HUDEP-2 (cell line): ENCODE measurements at regions not wholly inside any gene's neighbourhood (a gene's known extent, or its start where the extent isn't known, plus 50 kb on each side); places are given as distances from the start of the nearest gene placed in this dataset.

Experiments used
- DNase-seq, 76 experiments: peaks; one replicate each; lab custom pipeline; 2025; ENCODE audit not compliant: unreplicated experiment in 76 of 76; lab: John Stamatoyannopoulos, UW

DNA sequence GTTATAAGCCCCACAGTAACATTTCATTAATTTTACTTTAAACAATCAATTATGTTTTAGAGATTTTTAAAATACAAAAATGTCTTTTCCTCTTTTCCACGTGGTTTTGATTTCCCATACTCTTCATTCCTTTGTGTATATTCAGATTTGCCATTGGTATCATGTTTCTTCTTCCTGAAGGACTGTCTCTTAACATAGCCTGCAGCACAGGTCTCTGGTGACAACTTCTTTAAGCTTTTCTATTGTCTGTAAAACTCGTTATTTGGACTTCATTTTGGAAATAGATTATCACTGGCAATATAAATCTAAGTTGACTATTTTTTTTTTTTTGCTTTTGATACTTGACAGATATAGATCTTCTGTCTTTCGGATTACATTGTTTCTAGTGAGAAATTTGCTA, 115.2 kb upstream of the KLHL29 start:
- DNase-seq: no peak

DNA sequence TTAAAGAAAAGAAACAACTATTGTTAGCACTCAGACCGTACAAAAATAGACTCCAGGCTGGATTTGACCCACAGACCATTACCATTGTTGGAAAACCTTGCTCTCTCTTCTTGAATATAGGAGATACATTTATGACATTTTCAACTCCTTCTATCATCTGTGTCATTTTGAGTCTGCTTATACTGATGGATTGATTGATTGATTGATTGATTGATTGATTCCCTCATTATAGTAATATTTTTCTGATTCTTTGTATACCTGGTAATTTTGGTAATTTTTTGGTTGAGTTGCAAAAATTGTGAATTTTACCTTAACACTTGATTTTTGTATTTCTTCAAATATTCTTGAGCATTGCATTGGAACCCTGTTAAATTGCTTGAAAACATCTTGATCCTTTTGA, 114.2 kb upstream of the KLHL29 start:
- no peak for DNase-seq

DNA sequence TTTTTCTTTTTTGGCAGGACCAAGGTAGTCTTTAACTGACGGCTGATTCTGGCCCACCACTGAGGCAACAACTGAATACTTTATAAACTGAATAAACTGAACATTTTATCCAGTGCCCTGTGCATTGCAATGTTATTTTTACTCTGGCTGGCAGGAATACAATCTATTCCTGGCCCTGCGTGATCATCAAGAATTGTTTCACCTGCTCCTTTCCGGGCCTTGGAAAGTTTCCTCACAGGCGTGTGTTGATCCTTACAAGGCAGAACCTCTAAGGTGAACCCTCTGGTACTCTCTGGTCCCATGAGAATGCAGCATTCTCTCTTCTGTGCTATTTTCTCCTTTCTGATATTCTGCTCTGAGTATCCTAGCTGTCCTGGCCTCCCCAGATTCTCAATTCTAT, 113.7 kb upstream of the KLHL29 start:
- DNase-seq: no peak

DNA sequence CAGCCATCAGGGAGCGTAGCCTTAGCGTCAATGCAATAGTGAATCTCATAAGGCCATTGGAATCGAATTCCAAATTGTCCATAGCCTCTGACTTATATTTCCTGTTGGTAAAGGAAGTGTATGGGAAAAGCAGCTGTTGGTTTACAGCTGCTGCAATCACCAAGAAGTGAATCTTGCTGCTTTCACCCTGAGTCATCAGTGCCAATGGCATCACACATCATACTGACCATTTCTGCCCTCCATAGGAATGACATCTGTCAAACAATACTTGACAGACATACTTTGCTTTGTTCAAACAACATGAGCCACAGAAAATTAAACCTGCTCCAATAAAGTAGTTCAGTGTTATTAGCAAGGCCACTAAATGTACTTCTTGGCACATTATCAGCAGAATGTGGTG, 111.2 kb upstream of the KLHL29 start:
- no peak for DNase-seq

DNA sequence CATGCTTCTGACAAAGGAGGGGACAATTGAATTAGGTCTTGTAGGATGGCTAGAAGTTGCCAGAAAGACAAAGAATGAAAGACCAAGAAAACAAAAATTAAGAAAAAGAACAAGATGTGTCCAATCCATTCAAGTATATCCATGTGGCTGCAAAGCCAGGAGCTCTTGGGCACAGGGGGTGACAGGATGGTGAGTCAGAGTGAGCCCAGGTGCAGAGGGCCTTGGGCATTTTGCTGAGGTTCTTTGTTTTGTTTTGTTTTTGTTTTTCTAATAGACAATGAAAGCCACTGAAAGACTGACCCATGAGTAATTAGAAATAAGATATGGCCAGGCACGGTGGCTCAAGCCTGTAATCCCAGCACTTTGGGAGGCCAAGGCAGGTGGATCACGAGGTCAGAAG, 104.6 kb upstream of the KLHL29 start:
- no peak for DNase-seq

DNA sequence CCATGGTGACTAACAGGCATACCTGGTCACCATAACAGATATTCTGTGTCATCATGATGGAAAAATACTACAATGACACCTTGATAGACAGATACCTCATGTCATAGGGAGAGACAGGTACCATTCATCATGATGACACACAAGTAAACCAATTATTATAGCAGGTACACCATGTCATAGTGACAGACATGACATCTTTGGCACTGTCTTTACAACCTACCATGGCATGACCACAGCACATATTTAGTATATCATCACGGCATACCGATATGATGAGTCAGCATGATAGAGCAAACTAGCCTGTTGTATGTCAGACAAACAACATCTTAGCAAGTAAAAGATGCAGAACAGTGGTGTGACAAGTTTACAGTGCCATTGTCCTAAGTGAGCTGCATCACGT, 101.3 kb upstream of the KLHL29 start:
- DNase-seq: no peak

DNA sequence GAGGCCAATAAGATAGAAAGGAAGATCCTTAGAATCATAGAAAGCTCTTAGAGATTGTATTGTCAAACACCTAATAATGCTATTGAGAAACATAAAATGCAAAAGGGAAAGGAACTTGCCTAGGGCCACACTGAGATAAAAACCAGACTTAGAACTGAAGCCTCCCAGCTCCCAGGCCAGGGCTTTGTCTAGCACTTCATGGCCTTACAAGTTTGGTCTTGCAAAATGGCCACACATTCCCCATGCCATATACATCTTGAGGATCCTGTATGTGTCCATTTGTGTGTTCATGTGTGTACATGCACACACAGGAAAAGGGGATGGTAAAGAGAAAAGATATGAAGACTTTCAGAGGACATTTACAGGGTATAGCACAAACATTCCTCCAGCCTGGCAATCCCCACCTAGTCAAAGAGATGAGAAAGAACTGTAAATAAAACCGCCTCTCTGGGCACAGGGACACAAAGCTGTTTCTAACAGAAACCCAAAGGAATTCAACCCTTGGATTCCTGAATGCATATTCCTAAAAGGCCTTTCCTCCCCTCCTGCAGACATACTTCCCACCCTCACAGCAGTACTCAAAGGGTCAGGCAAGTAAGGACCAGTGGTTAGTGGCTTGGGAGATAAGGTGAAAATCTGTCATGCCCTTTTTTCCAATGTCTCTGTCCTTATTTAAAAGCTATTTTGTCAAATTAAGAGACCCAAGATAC, 99.7 kb upstream of the KLHL29 start:
- DNase-seq: no peak

DNA sequence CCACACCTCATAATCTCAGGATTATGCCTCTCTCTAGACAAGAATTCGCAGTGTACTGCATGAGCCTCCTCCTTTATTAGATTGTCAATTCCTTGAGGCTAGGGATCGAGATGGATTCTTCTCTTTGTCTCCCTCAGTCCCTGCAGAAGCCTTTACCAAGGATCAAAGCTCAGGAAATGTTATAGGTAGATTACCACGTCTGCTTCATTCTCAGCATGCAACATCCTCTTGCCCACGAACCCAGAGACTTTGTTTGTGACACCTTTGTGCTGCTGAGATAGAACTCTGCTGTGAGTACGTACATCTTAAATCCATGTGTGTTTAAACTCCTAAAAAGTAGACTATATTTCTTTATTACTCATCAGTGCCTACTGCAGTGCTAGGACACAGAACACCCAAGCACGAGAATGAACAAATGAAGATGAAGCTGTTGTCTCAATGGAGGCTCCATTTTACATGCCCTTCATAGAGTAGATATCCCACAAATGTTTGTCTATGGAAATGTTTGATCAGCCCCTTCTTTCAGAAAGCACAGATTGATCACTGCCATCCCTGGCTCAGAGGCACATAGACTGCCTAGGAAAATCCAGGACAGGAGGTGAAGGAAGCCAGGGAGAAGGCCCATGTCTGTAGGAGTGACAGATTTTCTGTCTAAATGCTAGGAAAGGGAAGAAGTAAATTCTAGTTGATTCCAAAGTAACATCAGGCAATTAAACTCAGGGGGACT, 98.8 kb upstream of the KLHL29 start:
- no peak for DNase-seq

DNA sequence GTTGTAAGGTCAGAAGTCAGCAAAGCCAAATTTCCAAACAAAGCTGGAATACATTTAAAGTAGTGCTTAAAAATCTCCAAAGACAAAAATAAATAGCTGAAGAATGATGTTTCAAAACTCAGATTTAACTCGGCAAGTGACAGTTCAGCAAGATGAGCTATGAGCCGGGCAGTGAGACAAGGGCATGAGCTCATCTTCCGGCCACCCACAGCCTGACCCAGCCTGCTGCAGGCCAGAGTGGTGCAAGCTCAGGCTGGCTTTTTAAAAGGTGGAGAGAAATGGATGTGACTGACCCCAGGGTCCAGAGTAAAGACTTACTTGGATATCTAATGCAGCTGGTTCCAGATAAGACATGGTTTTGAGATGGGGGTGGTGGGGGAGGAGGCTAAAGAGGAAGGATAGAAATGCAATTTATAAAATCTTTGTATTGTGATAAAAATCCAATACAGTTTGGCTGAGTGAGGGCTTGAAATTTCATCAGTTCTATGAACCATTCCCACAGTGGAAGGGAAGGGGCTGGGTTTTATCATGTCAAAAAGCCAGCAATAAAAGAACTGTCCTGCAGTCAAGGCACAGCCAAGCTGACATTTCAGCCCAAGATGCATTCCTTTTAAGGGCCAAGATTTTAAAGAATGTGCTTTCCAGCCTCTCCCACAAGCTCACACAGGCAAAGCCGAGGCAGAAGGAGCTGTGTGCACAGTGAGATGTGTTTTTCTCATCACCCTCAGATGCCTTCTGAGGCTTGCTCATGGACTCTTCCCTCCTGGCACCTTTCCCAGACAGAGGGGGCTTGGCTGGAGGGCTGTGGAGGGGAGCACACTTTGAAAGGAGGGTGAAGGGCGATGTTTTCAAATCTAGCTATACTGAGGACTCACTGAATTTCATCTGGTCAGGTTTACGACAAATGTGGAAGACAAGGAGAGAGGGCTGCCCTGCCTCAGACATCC, 97.9 kb upstream of the KLHL29 start:
- no peak for DNase-seq

DNA sequence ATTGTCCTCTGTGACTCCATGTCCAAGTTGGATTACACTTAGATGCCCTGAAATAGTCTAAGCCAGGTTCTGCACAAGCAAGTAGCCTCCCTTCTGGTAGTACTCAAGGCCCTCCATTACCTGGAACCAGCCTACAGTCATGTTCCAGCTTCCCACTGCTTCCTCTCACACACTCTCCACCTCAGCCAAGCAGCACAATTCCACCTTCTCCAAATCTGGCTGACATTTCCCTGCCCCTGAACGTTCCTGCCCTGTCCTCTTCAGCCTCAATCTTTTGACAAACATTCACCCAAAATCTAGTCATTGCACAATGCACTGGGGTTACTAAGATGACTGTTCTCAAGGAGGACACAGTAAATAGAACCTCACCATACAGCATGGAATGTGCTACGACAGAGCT, 95.3 kb upstream of the KLHL29 start:
- DNase-seq: no peak

DNA sequence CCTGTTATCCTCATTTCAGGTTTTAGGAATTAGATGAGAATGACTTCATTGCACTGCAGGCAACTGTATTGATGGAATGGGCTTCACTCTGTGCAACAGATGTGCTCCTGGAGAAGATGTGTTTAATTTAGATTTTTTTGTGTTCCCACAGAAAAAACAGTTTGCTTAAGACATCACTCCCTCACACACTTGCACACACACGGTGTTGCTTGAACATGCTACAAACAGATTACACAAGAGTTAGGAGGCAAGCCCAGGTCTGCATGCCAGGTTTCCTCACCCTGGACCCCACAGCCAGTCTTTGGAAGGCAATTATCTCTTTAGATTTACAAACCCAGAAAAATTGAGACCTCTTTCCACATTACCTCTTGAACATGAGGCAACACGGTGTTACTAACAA, 93.7 kb upstream of the KLHL29 start:
- DNase-seq: no peak

DNA sequence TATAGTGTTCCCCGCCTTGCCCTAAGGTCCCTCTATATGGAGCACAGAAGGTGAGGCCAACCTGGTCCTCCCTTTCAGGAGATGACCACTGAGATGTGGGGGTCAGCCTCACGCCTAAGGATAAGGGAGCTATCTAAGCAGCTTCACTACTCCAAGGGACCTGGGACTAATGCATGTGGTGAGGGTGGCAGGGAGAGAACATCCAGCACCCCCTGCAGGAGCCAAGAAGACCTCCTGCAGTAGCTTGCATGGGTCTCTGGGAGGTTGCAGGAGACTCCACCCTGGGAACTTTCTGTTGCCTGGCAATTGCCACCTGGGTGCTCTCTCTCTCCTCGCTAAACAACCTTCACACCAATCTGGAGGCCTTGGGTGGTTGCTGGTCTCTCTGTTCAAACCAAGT, 93.0 kb upstream of the KLHL29 start:
- no peak for DNase-seq

DNA sequence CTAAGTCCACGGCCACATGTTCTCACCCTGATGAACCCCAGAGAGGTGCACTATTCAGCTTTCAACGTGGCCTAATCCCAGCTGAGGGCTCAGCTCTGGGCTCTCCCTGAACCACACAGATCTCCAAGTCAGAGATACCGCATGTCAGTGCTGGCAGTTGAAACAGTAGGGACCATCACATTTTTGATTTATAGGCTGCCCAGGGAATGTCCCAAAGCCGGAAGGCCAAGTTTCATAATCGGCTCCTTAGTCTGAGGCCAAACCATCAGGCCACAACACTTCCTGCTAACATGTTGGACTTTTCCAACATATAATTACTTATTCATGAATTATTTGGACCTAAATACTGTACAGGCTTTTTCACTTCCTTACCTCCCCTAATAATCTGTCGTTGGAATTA, 91.9 kb upstream of the KLHL29 start:
- DNase-seq: no peak

DNA sequence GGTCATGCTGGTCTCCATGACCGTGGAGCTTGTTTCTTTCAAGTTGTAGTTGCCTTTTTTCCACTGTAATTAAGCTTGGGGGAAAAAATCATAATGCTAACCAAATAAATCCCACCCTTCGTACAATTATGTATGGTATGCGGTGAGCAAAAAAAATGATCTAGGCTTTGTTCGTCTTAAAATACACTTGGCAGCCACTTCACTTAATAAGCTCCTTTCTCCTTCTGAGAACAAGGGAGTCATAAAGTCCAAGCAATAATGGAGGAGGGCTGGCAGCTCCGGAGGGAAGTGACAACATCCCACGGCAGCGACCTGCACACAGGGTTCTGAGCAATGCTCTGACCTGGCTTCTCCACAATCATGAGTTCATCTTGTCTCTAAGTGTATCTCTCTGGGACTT, 91.2 kb upstream of the KLHL29 start:
- no peak for DNase-seq

DNA sequence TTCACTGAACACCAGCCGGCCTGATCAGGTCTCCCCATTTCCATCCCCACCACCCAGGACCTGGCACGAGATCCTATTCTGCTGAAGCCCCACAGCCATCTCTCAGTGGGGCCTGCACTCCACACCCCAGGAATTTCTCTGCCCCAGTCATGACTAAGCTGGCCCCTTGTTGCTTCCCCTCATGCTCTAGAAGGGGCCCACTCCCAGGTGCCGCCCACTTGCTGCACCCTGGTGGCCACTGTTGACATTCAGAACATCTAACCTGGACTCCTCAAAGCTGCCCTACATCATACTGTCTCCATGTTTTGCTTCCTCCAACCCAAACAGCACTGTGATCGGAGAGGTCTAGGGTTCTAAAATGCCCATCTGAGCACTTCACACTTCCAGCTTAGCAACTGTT, 90.7 kb upstream of the KLHL29 start:
- DNase-seq: no peak

DNA sequence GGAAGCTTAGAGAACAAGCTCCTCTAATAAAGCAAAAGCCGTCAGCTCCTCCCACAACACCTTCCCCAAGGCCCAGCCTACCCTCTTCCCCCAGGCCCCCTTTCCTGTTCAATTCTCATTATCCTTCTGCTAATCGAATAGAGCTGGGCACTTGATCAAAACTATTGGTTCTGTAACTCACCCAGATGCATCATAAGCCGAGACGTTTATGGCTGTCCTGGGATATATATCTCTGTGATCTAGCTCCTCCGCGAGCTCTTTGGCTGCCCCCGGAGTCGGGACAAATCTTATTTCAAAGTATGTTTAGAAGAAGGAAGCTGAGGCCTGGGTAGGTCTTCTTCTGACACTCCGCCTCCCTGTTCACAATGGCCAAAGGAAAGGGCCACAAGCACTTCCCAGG, 88.3 kb upstream of the KLHL29 start:
- no peak for DNase-seq

DNA sequence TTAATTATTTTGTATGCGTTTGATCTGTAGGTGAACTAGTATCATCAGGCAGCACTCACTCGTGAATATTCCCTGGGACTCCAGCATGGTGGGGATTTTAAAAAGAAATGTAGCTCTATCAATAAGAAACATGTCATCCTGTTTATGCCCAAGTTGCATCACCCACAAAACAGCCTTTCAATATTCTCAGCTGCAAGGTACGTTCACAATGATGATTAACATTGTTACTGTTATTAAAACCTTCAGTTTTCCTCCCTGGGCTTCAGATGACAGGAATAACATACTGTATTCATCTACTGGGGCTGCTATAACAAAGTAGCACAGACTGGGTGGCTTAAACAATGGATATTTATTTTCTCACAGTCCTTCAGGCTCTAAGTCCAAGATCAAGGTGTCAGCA, 87.9 kb upstream of the KLHL29 start:
- no peak for DNase-seq

DNA sequence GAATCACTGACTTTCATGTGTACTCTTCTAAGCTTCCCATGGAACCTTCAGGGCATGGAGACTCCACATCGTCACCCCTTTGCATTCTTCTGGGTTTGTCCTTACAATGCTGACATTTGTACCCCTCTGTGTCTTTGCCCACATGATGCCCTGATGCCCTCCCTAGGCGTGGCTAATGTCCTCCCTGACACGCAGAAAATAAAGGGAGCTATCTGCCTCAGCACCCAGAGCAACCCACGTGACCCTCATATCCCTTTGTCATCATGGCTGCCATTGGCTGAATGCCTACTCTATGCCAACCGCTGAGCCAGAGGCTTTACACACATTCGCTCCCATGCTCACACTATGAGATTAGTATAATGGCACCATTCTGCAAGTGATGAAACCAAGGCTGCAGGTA, 86.4 kb upstream of the KLHL29 start:
- DNase-seq: no peak

DNA sequence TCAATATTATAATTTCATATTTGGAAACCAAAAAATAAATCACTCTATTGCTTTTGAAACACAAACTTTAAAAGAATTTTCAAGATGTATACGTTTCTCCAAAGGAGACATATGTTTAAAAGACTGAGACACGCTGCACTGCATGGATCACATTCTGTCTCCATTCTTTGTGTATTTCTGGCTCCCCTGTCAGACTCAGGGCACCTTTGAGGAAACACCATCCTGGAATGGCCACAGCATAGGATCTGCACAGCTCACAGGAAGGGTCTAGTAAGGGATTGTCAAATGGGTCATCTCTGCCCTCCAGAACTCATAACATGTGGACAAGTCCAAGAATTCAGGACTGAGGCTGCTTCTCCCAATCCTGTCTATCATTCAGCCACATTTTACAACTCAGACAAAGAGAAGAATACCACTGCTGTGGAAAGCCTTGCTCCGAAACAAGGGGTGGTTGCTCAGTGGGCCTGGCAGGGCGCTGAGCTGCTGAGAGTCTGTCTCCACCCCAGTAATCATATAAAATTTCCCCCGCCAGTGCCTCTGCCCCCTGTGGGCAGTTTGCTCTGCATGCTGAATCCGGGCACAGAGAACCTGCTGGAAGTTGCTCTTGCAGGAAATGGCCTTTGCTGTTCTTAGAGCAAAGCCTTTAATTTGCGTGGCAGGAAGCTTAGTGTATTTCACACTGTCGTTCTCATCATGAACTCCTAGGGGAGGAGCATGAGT, 85.3 kb upstream of the KLHL29 start:
- no peak for DNase-seq

DNA sequence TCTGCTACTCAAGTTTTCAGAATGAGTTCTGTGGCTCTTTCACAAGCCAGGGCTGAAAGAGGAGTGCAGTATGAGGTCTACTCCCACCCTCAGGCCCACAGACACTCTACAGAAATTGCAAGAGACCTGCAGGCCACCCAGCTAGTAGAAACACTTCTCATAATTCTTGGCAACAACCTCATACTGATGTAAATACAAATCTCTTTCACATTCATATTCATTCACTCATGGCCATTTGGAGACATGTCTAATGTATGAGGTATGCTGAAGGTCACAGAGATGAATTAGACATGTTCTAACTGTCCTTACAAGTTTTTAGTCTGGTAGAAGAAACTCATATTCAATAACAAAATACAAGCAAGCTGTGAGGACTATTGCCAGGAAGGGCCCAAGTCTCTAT, 83.8 kb upstream of the KLHL29 start:
- no peak for DNase-seq

DNA sequence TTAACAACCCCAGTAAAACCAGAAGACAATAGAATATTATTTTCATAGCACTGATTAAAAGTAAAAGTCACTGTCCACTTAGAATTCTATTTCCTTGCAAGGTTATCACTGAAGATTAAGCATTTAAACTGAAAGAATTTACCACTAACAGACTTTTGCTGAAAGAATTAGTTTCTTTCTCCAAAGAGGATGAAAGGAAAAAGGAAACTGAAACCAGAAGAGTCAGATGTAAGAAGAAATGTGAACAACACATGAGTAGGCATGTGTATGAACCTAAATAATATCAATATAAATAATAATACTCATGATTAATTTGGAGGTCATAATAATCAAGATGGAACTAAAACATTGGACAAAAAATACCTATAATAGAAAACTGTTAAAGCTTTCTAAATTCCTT, 82.4 kb upstream of the KLHL29 start:
- DNase-seq: no peak
